GM12892 (cell line): ENCODE measurements at regions not wholly inside any gene's neighbourhood (a gene's known extent, or its start where the extent isn't known, plus 50 kb on each side); places are given as distances from the start of the nearest gene placed in this dataset.

ENCODE experiments used
- POLR2A ChIP-seq: IDR thresholded peaks from 2 replicates; pipeline ENCODE4 v1.6.1; 2011; ENCODE audit warnings: low read depth, low read length, control low read depth
- POLR2AphosphoS5 ChIP-seq: IDR thresholded peaks from 2 replicates; pipeline ENCODE4 v1.6.1; 2011; ENCODE audit warnings: low read depth, low read length, control low read depth
- TAF1 ChIP-seq: IDR thresholded peaks from 2 replicates; pipeline ENCODE4 v1.6.1; 2011; ENCODE audit warnings: low read depth, mild to moderate bottlenecking, control low read depth, low read length, borderline replicate concordance

GRCh38 chrX:9102956-9103355 is 69.0 kb upstream of the FAM9B start:
- no peak for TF ChIP-seq POLR2A
- TF ChIP-seq POLR2AphosphoS5: no peak
- no peak for TF ChIP-seq TAF1
